MM.1S (cell line): ENCODE measurements at regions not wholly inside any gene's neighbourhood (a gene's known extent, or its start where the extent isn't known, plus 50 kb on each side); places are given as distances from the start of the nearest gene placed in this dataset.

Experiments
- CTCF ChIP-seq: fragments of 300-600 bp; sonication (generic); IDR thresholded peaks from 2 replicates; pipeline ENCODE4 v1.5.1; 2016; ENCODE audit warnings: antibody characterized with exemption, low read length, mixed read lengths
- EZH2 ChIP-seq: fragments of 300-600 bp; sonication (generic); optimal IDR thresholded peaks from 2 replicates; pipeline ENCODE3; 2017; ENCODE audit warnings: low read depth, mild to moderate bottlenecking, antibody characterized with exemption, low read length, mixed read lengths
- EZH2phosphoT487 ChIP-seq: fragments of 300-600 bp; sonication (generic); IDR thresholded peaks from 2 replicates; pipeline ENCODE4 v1.6.1; 2018; ENCODE audit warnings: antibody characterized with exemption, low read length

GRCh38 chr7:119903085-119903484 lies 369.9 kb upstream of the KCND2 start:
- TF ChIP-seq CTCF (no peak), EZH2 (no peak), EZH2phosphoT487 (no peak)
